Amygdala (tissue), 56 donors: ENCODE measurements at regions not wholly inside any gene's neighbourhood (a gene's known extent, or its start where the extent isn't known, plus 50 kb on each side); places are given as distances from the start of the nearest gene placed in this dataset.
A peak's percentile ranks its signal among the peaks of the same experiment; 100 is the strongest.

ENCODE experiments used
- DNase-seq, 56 donors: peaks; one replicate each; lab custom pipeline; 2025; lab: John Stamatoyannopoulos, UW

DNA sequence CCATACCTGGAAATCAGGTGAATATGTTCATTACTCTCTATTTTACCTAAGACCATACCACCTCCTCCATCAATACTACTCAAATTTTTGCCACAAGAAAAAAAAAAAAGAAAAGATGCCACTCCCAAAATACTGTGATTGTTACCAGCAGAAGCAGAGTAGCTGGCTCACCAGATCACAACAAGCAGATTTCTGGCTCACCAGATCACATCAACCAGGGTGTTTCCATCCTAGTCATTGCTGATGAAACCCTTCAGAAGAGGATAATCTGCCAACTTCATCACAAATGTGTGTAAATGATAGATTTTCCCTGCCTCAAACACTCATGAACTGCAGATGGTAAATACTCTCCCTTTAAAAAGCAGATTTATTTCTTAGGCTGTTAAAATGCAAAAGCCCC, 109.7 kb upstream of the NAMPT start:
- no peak for DNase-seq

GRCh38 chr7:106393564-106394251, 108.9 kb upstream of the NAMPT start:
- DNase-seq = no peak

GRCh38 chr7:106392590-106392989, 107.8 kb upstream of the NAMPT start:
- DNase-seq = no peak

GRCh38 chr7:106392144-106392543, 107.4 kb upstream of the NAMPT start:
- no peak for DNase-seq

GRCh38 chr7:106386958-106387357, 102.2 kb upstream of the NAMPT start:
- DNase-seq = no peak

DNA sequence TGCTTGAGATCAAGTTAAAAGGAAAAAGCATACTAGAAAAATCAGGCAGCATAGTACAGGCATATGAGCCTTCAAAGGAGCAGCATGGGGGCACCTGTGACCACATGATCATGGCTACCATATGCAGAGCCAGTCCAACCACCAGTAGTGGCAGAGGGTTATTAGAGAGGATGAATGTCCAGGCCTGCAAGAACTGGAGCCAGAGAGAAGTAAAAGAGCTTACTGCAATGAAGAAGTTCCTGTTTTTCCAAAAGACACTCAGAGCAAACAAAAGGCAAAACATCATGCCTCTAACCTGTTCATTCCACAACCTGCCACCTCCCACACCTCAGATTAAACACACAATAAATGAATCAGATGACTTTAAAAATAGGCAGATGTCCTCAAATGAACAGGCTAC, 99.6 kb upstream of the NAMPT start:
- no peak for DNase-seq

DNA sequence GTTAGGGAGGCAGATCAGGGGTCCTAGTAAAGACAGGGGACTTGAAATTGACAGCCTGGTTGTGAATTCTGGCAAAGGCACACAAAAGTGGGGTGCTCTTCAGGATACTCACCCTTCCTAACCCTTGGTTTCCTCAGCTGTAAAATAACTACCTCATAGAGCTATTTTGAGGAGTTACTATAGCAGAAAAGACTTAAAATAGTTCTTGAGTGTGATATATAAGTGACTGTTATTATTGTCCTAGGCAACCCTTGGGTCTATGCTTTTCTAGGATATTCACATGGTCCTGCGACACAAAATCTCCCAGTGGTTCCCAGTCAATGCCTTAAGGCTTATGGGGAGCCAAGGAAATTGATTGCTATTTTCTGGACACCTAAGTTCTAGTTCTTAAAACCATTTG, 98.1 kb upstream of the NAMPT start:
- DNase-seq = no peak

- no peak for DNase-seq
Observed at GRCh38 chr7:106382129-106382528, 97.3 kb upstream of the NAMPT start.

DNA sequence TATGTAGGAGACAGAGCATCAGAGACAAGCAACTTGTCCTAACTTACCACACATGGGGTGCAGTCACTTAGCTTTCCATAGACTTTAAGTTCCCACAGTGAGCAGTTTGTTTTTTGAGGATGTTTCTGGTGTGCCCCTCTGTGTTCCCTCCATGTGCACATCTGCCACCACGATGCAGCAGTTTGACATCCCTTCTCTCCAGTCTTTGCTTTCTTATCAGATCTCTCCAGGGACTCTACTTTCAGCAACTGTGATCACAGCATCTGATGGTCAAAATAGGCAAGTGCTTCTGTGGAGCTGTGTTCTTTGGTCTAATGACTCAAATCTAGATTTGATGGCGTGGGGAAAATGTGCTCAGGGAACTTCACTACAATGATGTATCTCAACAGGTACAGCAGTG, 96.5 kb upstream of the NAMPT start:
- DNase-seq = no peak

DNA sequence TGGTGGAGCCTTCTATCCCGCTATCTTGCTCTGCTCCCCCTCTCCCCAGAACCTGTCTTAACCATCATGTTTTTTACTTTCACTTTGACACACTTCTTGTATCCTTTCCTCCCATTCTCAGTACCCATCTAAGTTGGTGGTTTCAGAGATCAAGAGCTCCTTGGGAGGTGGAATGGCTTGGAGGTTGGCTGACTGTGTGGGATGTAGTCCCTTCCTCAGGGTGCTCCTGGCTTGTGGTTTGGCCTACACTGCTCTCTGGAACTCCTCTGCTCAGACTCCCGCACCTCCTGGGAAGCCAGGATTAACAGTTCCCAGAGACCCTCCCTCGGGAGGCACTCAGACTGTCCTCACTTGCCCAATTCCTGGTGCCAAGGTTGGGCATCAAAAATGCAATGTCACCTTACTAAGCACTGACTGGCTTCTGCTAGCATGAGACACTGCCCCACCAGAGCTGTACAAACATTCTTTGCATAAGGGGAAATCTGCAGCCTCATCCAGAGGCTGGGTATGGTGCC, 93.1 kb upstream of the NAMPT start:
- DNase-seq = no peak

- DNase-seq = no peak
Observed at GRCh38 chr7:106376026-106376799, 91.4 kb upstream of the NAMPT start.

DNA sequence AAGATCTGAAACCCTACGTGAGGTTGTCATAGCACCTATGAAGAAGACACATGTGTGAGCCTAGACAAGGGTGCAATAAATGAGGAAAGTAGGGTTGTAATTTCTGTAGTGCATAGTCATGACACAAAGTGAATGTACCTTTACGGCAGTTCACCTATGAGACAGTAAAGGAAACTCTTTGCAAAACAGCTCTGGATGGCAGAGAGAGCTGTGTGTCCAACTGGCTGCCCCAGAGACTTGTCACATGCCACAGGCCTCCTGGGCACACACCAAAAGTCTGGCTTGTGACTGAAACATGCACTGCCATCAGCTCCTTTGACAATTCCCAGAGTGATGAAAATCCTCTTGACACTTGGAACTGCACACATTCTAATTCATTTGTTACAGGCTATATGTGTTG, 90.7 kb upstream of the NAMPT start:
- no peak for DNase-seq

DNA sequence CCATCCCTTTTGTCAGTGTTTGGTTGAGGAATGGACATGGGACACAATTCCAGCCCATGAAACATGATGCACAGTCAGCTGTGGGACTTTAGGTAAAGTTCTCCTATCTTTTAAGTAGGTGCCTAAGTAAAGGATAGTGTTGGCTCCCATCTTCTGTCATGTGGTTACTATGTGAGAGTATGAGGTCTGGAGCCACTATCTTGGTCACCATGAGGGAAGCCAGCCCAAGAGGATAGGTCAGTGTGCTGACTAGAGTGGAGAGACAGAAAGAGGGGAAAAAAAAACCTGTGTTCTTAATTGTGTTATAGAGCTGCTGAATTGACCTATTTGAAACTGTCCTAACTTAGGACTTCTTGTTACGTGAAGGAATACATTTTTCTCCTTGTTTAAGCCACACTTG, 89.7 kb upstream of the NAMPT start:
- DNase-seq = no peak

- DNase-seq = no peak
Observed at GRCh38 chr7:106372595-106373318, 88.0 kb upstream of the NAMPT start.

GRCh38 chr7:106372126-106372525, 87.3 kb upstream of the NAMPT start:
- DNase-seq = no peak

DNA sequence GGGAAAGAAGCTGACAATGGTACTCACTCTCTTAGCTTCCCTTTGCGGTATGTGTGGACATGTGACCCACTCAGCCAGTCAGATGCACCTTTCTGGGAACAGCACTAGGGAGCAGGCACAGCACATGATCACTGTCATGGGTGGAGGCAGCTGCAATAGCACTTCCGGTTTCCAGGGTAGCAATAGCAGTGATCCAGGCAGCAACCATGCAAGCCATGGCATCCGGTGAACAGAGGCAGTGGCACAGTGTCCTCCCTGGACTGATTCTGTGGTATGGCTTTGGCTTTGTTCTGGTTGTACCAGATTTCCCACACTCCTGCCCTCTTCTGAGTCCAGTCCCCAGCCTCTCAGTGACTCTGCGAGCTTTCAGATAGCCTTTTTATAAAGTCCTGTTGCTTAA, 86.8 kb upstream of the NAMPT start:
- no peak for DNase-seq

DNA sequence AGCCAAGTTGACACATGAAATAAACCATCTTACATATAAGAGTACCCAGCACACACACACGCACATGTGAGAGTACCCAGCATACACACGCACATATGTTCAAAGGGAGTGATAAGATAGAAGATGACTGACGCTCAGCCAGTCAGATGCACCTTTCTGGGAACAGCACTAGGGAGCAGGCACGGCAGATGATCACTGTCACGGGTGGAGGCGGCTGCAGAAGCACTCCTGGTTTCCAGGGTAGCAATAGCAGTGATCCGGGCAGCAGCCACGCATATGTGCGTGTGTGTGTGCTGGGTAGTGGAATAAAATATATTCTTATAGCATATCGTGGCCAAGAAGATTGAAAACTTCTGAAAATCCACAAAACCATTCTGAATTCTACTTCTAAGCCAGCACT, 85.8 kb upstream of the NAMPT start:
- peak in 12 of 56 donors; percentile 2 to 26 (median 8) for DNase-seq

- no peak for DNase-seq
Observed at GRCh38 chr7:106369816-106370215, 85.0 kb upstream of the NAMPT start.

GRCh38 chr7:106369352-106369751, 84.6 kb upstream of the NAMPT start:
- DNase-seq = peak in 3 of 56 donors; percentile 8 to 25 (median 9)

DNA sequence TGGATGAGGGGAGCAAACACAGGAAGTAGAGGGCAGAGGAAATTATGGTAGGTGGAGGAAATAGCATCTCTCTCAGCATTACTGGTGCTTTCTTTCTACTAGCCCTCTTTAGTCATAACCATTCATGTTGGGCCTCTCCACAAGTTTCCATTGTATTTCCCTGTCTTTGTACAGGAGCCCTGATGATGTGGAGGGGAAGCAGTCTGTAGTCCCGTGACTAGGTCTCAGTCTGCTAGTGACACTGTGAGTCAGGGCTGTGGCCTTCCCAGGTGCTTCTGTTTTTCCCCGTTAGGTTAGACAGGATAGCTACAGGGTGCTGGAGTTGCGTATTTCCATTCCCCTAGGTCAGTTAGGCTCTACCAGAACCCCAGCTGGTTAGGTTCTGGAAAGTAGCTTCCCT, 82.9 kb upstream of the NAMPT start:
- DNase-seq = no peak

DNA sequence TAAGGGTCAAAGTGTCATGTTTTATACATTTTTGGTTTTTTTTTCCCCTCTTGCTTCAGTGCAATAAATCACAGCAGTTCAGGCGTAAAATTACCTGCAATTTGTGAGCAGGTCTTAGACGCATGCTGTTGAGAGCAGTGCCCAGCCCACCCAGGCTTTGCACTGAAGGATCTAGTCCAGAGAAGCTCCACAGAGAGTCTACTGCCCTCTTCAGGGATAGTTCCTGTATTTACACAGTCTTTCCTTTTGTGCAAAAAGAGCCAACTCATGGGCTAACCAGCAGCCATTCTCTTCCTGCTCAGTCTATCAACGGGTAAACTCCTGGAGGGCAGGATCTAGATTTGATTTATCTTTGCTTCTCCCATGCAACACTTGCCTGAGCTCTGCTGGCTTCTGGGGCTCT, 82.2 kb upstream of the NAMPT start:
- DNase-seq = no peak
